ENCODE measurements at regions not wholly inside any gene's neighbourhood (a gene's known extent, or its start where the extent isn't known, plus 50 kb on each side); places are given as distances from the start of the nearest gene placed in this dataset.
"Not testable (repeated sequence)": the region's sequence is repeated elsewhere in the genome, so short reads cannot be mapped to it uniquely, and the experiment has no call there.

DNA sequence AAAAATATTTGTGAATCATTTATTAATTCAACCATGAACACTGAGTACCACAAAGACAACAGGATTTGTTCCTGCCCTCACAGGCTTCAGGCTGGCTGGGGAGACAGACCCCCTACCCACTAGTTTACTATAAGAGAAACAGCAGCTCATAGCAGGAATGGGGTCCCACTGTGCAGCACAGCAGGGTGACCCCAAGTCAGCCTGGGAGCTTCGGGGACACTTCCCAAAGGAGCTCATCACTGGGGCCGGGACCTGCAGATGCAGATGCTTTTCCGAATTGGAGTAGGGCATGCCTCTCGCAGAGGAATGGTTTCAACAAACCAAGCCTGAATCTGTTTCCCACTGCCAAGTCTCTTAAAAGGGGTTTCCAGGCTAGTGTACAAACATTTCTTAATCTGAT is 176.2 kb upstream of the PWP1 start:
- no peak for DNase-seq

GRCh38 chr12:107510211-107510610 is 175.4 kb upstream of the PWP1 start:
- no peak for DNase-seq

- DNase-seq = no peak
These were observed 174.3 kb upstream of the PWP1 start for GRCh38 chr12:107511292-107511691.

DNA sequence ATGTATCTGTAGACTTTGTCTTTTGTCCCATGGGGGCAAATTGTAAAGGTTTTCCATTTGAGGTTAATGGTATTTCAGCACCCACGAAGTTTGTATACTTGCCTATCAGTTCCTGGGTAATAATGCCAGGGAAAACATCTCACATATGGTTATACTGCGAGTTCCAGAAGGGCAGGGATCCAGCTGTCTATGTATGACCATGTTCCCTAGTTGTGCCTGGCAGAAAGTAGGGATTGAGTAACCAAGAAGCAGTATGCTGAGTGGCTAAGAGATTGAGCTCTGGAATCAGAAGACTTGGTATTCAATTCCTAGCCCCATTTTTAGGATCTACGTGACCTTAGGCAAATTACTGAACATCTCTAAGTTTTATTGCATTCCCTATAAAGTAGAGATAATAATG is 173.2 kb upstream of the PWP1 start:
- no peak for DNase-seq

GRCh38 chr12:107513184-107513583 is 172.4 kb upstream of the PWP1 start:
- DNase-seq = no peak

DNA sequence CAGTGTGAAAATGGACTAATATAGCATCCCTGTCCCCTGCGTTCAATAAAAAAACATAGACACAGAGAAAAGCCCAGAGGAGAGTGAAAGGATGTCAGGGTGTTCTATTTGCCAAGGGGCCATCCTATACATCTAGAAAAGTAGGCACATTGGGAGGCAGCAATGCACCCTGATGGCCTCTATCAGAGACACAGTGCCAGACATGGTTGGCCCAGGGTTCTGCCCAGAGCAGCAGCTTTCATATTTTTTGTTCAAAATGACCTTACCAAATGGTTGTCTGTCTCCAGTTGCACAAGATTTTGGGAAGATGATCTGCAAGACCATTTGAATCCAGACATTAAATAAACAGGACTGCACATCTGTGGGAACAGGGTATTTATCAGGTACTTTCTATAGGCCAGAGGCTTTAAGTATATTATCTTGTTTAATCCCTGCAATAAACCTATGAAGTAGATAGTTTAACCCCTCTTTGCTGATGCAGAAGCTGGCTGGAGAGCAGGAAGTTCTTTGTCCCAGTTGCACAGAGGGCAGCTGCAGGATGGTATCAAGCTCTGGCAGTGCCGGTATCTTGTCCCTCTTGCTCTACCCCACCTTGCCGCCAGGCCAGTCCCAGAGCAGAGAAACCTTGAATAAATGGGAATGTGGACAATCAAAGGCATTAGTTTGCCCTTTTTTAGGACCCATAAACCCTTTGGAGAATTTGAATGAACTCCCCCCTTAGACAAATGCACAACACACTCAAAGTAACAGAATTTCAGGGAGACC is 171.8 kb upstream of the PWP1 start:
- DNase-seq = no peak

DNA sequence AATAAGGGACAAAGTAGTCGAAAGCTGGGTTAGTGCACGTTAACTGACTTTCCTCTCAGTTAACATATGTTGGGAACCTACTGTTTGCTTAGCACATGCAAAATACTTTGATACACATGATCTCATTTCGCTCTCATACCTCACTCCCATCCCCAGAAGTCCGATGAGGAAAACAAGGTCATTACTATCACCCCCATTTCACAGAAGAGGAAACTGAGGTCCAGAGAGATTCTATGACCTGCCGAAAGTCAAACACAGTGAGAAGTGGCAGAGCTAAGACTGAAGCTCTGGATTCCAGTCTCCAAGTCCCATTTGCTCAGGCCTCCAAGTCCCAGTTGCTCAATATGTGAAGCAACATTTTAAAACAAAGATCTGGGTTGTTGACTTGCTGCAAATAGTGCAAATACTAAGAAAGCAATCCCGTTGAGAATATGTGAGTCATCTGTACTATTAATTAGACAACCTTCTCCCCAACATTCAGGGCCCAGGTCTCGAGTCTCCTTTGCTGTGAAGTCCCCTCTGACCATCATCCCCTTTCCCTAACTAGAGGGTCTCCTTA is 170.6 kb upstream of the PWP1 start:
- DNase-seq = no peak

GRCh38 chr12:107515446-107515958 is 170.1 kb upstream of the PWP1 start:
- peak; percentile 35 for DNase-seq

DNA sequence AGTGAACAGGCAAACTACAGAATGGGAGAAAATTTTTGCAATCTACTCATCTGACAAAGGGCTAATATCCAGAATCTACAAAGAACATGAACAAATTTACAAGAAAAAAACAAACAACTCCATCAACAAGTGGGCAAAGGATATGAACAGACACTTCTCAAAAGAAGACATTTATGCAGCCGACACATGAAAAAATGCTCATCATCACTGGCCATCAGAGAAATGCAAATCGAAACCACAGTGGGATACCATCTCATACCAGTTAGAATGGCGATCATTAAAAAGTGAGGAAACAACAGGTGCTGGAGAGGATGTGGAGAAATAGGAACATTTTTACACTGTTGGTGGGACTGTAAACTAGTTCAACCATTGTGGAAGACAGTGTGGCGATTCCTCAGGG is 167.8 kb upstream of the PWP1 start:
- DNase-seq = not testable (repeated sequence)

DNA sequence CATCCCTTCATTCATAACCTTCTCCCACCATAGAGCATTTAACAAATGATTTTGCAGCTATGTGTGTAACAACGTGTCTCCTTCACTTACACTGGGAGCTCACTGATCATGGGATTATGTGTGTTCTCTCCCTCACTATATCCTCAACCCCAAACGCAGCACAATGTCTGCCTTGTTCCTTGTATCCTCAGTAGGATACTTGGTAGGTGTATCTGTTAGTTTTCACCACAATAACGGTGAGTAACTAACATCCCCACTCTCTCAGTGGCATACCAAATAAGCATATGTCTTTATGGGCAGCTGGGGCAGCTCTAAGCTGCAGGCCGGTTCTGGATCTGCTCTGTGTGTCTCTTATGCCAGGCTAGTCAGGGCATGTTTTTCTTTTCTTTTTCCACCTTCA is 166.7 kb upstream of the PWP1 start:
- peak; percentile 86 for DNase-seq

DNA sequence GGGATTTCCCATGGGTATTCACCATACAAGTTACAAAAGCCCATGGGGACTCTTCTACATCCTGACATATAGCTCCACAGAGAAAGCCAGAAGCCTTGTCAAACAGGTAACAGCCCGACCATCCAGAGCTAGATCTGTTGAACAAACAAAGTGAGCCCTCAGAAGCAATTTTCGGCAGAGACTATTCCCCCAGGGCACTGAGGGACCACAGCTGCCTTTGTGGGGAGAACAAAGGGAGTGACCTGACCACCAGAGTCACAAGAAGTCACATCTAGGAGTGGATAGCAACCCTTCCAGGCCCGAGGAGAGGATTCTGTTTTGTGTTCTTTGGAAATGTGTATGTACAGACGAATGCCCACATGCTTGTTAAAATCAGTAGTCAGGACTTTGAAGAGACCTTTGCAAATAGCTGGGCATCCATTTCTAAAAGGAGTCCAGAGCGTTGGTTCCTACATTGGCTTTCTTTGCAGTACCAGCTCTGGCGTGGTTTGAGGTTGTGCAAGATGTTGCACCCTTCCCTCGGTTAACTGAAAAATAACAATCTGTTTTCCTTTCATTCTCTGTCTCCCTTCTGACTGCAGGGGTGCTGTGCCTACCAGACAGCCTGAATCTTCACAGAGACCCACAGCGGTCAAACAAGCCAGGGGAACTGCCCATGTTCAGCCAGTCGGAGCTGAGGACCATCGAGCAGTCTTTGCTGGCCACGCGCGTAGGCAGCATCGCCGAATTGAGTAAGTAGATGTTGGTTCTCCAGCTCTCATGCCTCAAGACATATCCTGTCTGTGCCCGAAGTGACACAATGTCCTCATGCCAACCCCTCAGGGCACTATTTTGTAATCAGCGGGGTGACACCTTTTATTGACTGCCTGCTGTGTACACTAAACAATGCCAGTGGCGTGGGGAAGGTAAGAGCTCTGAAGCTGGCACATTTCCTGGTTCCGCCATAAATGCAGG is 165.4 kb upstream of the PWP1 start:
- DNase-seq = no peak

DNA sequence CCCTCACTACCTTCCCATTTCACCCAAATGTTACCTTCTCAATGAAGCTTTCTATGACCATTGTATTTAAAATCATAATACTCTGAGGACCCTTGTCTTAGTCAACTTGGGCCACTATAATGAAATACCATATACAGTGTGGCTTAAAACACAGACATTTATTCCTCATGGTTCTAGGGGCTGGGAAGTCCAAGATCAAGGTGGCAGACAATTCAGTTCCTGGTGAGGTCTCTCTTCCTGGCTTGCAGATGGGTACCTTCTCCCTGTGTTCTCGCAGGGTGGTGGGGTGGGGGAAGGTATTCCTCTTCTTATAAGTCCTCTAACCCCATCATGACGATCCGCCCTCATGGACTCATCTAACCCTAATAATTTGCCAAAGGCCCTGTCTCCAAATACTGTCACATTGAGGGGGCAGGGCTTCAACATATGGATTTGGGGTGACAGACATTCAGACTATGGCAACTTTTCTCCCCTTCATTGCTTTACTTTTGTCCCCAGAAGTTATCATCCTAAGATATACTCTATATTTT is 163.7 kb upstream of the PWP1 start:
- DNase-seq = no peak

DNA sequence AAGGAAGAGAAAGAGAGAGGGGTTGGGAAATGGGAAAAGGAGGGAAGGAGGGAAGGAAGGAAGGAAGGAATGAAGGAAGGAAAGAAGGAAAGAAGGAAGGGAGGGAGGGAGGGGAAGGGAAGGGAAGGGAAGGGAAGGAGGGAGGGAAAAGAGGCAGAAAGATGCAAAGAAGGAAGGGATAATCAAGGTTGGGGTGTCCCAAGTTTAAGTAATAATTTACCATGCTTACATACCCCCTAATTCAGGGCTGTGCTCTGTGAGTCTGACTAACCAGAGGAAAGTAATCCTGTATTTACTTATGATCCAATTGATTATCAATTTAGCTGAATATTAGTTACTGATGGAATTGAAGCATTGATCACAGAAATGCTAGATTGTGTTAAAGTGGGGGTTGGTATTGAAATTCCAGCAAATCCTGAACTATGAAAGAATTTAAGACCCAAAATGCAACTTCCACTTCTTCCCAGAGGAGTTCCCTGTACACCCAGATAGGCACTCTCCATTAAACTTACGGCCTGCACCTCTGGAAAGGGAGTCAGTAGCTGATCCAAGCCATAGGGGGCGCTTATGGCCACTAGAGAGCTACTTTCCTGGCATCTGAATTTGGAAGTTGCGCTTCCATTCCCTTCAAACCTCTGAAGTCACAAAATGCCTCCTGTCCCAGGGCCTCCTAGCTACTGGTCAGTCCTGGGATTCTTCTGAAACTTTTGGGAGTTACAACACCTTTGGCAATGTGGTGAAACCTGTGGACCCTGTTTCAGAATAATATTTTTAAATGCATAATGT is 162.7 kb upstream of the PWP1 start:
- DNase-seq = no peak

GRCh38 chr12:107523775-107524535 is 161.6 kb upstream of the PWP1 start:
- DNase-seq = no peak

GRCh38 chr12:107525063-107525718 is 160.4 kb upstream of the PWP1 start:
- no peak for DNase-seq

DNA sequence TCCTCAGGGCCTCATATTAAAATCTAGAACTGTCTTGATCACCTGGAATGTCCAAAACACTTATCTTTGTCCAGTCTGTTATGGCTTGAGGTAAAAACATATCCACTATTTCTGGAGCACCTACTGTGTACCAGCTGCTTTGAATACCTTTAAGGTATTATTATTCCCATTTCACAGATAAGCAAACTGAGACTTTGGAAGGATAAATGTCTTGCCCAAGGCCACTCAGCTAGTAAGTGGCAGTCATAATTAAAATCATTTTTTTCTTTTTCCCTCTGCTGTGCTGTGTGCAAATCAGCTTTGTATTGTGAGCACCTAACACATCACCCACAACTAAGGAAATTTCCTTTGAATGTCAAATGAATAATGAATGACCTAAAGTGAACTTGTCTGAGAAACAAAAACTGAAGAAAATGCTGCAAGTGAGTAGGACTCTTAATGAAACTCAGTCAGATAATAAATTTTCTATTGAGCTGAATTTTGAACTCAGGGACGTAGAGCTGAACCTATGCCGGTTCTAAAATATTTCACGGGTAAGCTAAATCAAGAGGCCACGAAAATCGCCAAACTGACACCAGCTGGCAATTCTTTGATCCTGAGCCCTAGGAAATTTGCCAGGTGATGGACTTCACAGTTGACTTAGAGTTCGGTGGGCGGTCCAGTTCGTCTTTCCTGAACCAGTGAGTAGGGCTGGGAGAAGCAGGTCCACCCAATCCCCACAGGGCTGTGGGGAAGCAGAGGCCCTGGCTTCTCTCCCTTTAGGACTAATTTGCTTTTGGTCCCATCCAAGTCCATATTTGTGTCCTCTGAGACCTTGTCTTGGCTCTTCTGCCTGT is 159.7 kb upstream of the PWP1 start:
- DNase-seq = no peak

GRCh38 chr12:107526555-107527180 is 158.9 kb upstream of the PWP1 start:
- no peak for DNase-seq

- DNase-seq = no peak
These were observed 156.8 kb upstream of the PWP1 start for GRCh38 chr12:107528731-107529365.

- DNase-seq = no peak
These were observed 155.6 kb upstream of the PWP1 start for GRCh38 chr12:107529991-107530390.

Measured in GOT3 (cell line).